ENCODE measurements at regions not wholly inside any gene's neighbourhood (a gene's known extent, or its start where the extent isn't known, plus 50 kb on each side); places are given as distances from the start of the nearest gene placed in this dataset.

GRCh38 chr11:19426756-19427403 is 186.1 kb upstream of the E2F8 start:
- CTCF ChIA-PET: no interaction called here
- no peak for DNase-seq (ENCODE audit: low read depth, low spot score)
- Histone ChIP-seq H3K9me3 (ENCODE audit: control insufficient read depth, insufficient read depth, low read length) (no peaks in the 10 kb centered on the region), H3K27me3 (ENCODE audit: control insufficient read depth, insufficient read depth, low read length) (no peaks in the 10 kb centered on the region), H3K27ac (ENCODE audit: low read depth, low read length) (no peak overlapping the region), H3K4me3 (ENCODE audit: low read depth, low read length) (no peak overlapping the region)
- POLR2A ChIA-PET: no interaction called here
- no peak for TF ChIP-seq CTCF (IDR thresholded peaks at IDR 0.05; ENCODE audit: low read depth, low read length)

- no peak overlapping the region for H3K4me3 ChIP-seq (ENCODE audit: low read depth, low read length)
- ChIA-PET POLR2A (no interaction called here), CTCF (no interaction called here)
- DNase-seq (ENCODE audit: low read depth, low spot score): no peak
- H3K27me3 ChIP-seq (ENCODE audit: control insufficient read depth, insufficient read depth, low read length): no peaks in the 10 kb centered on the region
- no peaks in the 10 kb centered on the region for H3K9me3 ChIP-seq (ENCODE audit: control insufficient read depth, insufficient read depth, low read length)
- no peak for TF ChIP-seq CTCF (IDR thresholded peaks at IDR 0.05; ENCODE audit: low read depth, low read length)
- no peak overlapping the region for H3K27ac ChIP-seq (ENCODE audit: low read depth, low read length)
These were observed 185.4 kb upstream of the E2F8 start for GRCh38 chr11:19426011-19426755.

- H3K27me3 ChIP-seq (ENCODE audit: control insufficient read depth, insufficient read depth, low read length): no peaks in the 10 kb centered on the region
- H3K27ac ChIP-seq (ENCODE audit: low read depth, low read length): no peak overlapping the region
- H3K4me3 ChIP-seq (ENCODE audit: low read depth, low read length): no peak overlapping the region
- no peaks in the 10 kb centered on the region for H3K9me3 ChIP-seq (ENCODE audit: control insufficient read depth, insufficient read depth, low read length)
- CTCF ChIA-PET: no interaction called here
- DNase-seq (ENCODE audit: low read depth, low spot score): no peak
- TF ChIP-seq CTCF (IDR thresholded peaks at IDR 0.05; ENCODE audit: low read depth, low read length): no peak
- POLR2A ChIA-PET: no interaction called here
These were observed 181.5 kb upstream of the E2F8 start for GRCh38 chr11:19422276-19422675.

- CTCF ChIA-PET: interaction anchor here (1.0 kb wide), 1 partner anchor 350 kb away, joined by 3 read pairs; no protein-coding TSS in a partner anchor
- H3K4me3 ChIP-seq (ENCODE audit: low read depth, low read length): no peak overlapping the region
- POLR2A ChIA-PET: no interaction called here
- no peak overlapping the region for H3K27ac ChIP-seq (ENCODE audit: low read depth, low read length)
- TF ChIP-seq CTCF (IDR thresholded peaks at IDR 0.05; ENCODE audit: low read depth, low read length): no peak
- no peak for DNase-seq (ENCODE audit: low read depth, low spot score)
- no peaks in the 10 kb centered on the region for H3K27me3 ChIP-seq (ENCODE audit: control insufficient read depth, insufficient read depth, low read length)
- no peaks in the 10 kb centered on the region for H3K9me3 ChIP-seq (ENCODE audit: control insufficient read depth, insufficient read depth, low read length)
These were observed 180.3 kb upstream of the E2F8 start for GRCh38 chr11:19420868-19421533.

- H3K27me3 ChIP-seq (ENCODE audit: control insufficient read depth, insufficient read depth, low read length): no peaks in the 10 kb centered on the region
- H3K27ac ChIP-seq (ENCODE audit: low read depth, low read length): peak overlapping the region; percentile 90
- DNase-seq (ENCODE audit: low read depth, low spot score): no peak
- peak overlapping the region; percentile 34 for H3K4me3 ChIP-seq (ENCODE audit: low read depth, low read length)
- CTCF ChIA-PET: interaction anchor here (1.0 kb wide), 1 partner anchor 349 kb away, joined by 3 read pairs; no protein-coding TSS in a partner anchor
- H3K9me3 ChIP-seq (ENCODE audit: control insufficient read depth, insufficient read depth, low read length): no peaks in the 10 kb centered on the region
- TF ChIP-seq CTCF (IDR thresholded peaks at IDR 0.05; ENCODE audit: low read depth, low read length): no peak
- POLR2A ChIA-PET: interaction anchor here (0.6 to 2.1 kb wide), 5 partner anchors 8 to 46 kb away, joined by 3 to 8 read pairs (median 3); no protein-coding TSS in a partner anchor
These were observed 179.1 kb upstream of the E2F8 start for GRCh38 chr11:19419808-19420207.
